Nephron (organoid): ENCODE measurements at regions not wholly inside any gene's neighbourhood (a gene's known extent, or its start where the extent isn't known, plus 50 kb on each side); places are given as distances from the start of the nearest gene placed in this dataset.

Source experiments
- H3K27ac Mint-ChIP-seq, 3 experiments: 2 replicates each; pipeline ENCODE4 v1.8.0; 2020; ENCODE audit warnings: mixed read lengths in 3 of 3, mild to moderate bottlenecking in 2 of 3, moderate library complexity in 1 of 3
- H3K27me3 Mint-ChIP-seq: 2 replicates; pipeline ENCODE4 v1.8.0; 2021; ENCODE audit warnings: low read depth, mild to moderate bottlenecking, moderate library complexity, mixed read lengths
- H3K36me3 Mint-ChIP-seq: 2 replicates; pipeline ENCODE4 v1.8.0; 2020; ENCODE audit warnings: low read depth, mixed read lengths
- H3K4me1 Mint-ChIP-seq: 2 replicates; pipeline ENCODE4 v1.8.0; 2020; ENCODE audit warnings: mixed read lengths
- H3K4me3 Mint-ChIP-seq, 3 experiments: 2 replicates each; pipeline ENCODE4 v1.8.0; 2020; ENCODE audit warnings: mild to moderate bottlenecking in 3 of 3, mixed read lengths in 3 of 3, moderate library complexity in 2 of 3
- H3K9me3 Mint-ChIP-seq: 2 replicates; pipeline ENCODE4 v1.8.0; 2020; ENCODE audit warnings: mixed read lengths
- CTCF ChIP-seq, 3 experiments: fragments of 200-600 bp; sonication (generic); IDR thresholded peaks; one replicate each; pipeline ENCODE4 v1.5.0; 2021; ENCODE audit warnings: antibody characterized with exemption in 3 of 3; ENCODE audit not compliant: unreplicated experiment in 3 of 3

GRCh38 chr11:80346353-80347059, 905.7 kb upstream of the TENM4 start:
- Mint-ChIP-seq H3K4me3 (no peak overlapping the region), H3K4me1 (no peaks in the 10 kb centered on the region), H3K9me3 (no peaks in the 10 kb centered on the region), H3K36me3 (no peaks in the 10 kb centered on the region), H3K27me3 (peaks cover 5% of the 10 kb centered on the region), H3K27ac (no peak overlapping the region)
- TF ChIP-seq CTCF (IDR thresholded peaks at IDR 0.05; ENCODE audit: unreplicated experiment in 3 of 3): no peak

GRCh38 chr11:80343436-80343835, 902.6 kb upstream of the TENM4 start:
- Mint-ChIP-seq H3K27ac (no peak overlapping the region), H3K27me3 (peaks cover 5% of the 10 kb centered on the region), H3K36me3 (no peaks in the 10 kb centered on the region), H3K9me3 (no peaks in the 10 kb centered on the region), H3K4me1 (no peaks in the 10 kb centered on the region), H3K4me3 (no peak overlapping the region)
- no peak for TF ChIP-seq CTCF (IDR thresholded peaks at IDR 0.05; ENCODE audit: unreplicated experiment in 3 of 3)

- H3K9me3 Mint-ChIP-seq: no peaks in the 10 kb centered on the region
- no peak for TF ChIP-seq CTCF (IDR thresholded peaks at IDR 0.05; ENCODE audit: unreplicated experiment in 3 of 3)
- no peak overlapping the region for H3K27ac Mint-ChIP-seq
- H3K27me3 Mint-ChIP-seq: no peaks in the 10 kb centered on the region
- H3K36me3 Mint-ChIP-seq: no peaks in the 10 kb centered on the region
- no peak overlapping the region for H3K4me3 Mint-ChIP-seq
- no peaks in the 10 kb centered on the region for H3K4me1 Mint-ChIP-seq
Observed at GRCh38 chr11:80338231-80338630, 897.4 kb upstream of the TENM4 start.

- no peaks in the 10 kb centered on the region for H3K4me1 Mint-ChIP-seq
- H3K27me3 Mint-ChIP-seq: no peaks in the 10 kb centered on the region
- H3K36me3 Mint-ChIP-seq: no peaks in the 10 kb centered on the region
- no peak overlapping the region for H3K4me3 Mint-ChIP-seq
- no peak for TF ChIP-seq CTCF (IDR thresholded peaks at IDR 0.05; ENCODE audit: unreplicated experiment in 3 of 3)
- H3K9me3 Mint-ChIP-seq: no peaks in the 10 kb centered on the region
- H3K27ac Mint-ChIP-seq: no peak overlapping the region
Observed at GRCh38 chr11:80331694-80332093, 890.9 kb upstream of the TENM4 start.

GRCh38 chr11:80330264-80330663, 889.4 kb upstream of the TENM4 start:
- Mint-ChIP-seq H3K27ac (no peak overlapping the region), H3K9me3 (no peaks in the 10 kb centered on the region), H3K27me3 (peaks cover 5% of the 10 kb centered on the region), H3K4me1 (no peaks in the 10 kb centered on the region), H3K36me3 (no peaks in the 10 kb centered on the region), H3K4me3 (no peak overlapping the region)
- TF ChIP-seq CTCF (IDR thresholded peaks at IDR 0.05; ENCODE audit: unreplicated experiment in 3 of 3): no peak

- Mint-ChIP-seq H3K4me1 (no peaks in the 10 kb centered on the region), H3K4me3 (no peak overlapping the region), H3K27ac (no peak overlapping the region), H3K27me3 (peaks cover 7% of the 10 kb centered on the region), H3K9me3 (no peaks in the 10 kb centered on the region), H3K36me3 (no peaks in the 10 kb centered on the region)
- no peak for TF ChIP-seq CTCF (IDR thresholded peaks at IDR 0.05; ENCODE audit: unreplicated experiment in 3 of 3)
Observed at GRCh38 chr11:80328774-80329173, 887.9 kb upstream of the TENM4 start.
